Astrocyte of the spinal cord (primary cell): ENCODE measurements at regions not wholly inside any gene's neighbourhood (a gene's known extent, or its start where the extent isn't known, plus 50 kb on each side); places are given as distances from the start of the nearest gene placed in this dataset.

Experiments
- DNase-seq: peaks from one replicate; pipeline ENCODE4 v3.0.0; 2011; ENCODE audit warnings: low read depth, low spot score
- H3K4me3 ChIP-seq: 2 replicates; pipeline ENCODE4 v1.5.1; 2011; ENCODE audit warnings: low read depth, mild to moderate bottlenecking, low read length, moderate library complexity
- in situ Hi-C: cut with HindIII; loops from 2 replicates; pipeline ENCODE4 v1.10.0; 2017; ENCODE audit warnings: low sequenced_read_pairs
- TF ChIP-seq, protein P1 (sequence below): IDR thresholded peaks from 2 replicates; pipeline ENCODE4 v1.5.1; 2012; ENCODE audit warnings: low read depth, mild to moderate bottlenecking, low read length, inconsistent platforms

DNA sequence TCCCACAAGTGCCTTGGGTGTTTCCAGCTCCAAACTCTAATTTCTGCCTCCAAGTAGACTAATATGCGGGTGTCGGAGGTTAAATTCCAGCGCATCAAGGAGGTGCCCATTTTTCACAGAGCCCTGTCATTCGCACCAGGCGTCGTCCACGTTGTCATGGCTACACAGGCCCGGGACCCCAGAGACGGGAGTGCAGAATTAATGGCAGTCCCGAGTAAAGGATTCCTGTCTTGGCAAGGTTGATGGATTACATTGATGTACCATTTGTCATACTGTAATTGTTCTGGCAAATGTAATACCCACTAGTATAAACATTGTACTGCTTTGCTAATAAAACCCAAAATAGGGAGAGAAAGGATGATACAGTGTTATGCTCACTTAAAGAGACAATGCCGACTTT lies 222.9 kb upstream of the MYL2 start:
- in situ Hi-C loops = no loop called here

DNA sequence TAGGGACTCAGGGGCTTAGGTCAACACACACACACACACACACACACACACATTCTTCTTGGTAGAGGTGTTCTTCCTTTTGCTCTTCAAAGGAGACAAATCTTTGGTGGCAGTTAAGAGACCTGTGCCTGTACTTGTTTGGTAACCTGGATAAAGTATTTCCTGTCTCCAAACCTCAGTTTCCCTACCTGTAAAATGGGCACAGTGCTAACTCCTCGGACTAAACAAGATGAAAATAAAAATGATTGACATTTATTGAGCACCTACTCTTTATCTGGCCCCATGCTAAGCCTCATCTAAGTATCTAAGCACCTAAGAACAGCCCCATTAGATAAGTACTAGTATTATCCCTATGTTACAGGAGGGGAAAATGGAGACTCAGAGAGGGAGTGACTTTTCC lies 220.8 kb upstream of the MYL2 start:
- in situ Hi-C loops = no loop called here
- H3K4me3 ChIP-seq = no peak overlapping the region

More for the DNA sequence above, 222.9 kb upstream of the MYL2 start:
- TF ChIP-seq, protein P1, sequence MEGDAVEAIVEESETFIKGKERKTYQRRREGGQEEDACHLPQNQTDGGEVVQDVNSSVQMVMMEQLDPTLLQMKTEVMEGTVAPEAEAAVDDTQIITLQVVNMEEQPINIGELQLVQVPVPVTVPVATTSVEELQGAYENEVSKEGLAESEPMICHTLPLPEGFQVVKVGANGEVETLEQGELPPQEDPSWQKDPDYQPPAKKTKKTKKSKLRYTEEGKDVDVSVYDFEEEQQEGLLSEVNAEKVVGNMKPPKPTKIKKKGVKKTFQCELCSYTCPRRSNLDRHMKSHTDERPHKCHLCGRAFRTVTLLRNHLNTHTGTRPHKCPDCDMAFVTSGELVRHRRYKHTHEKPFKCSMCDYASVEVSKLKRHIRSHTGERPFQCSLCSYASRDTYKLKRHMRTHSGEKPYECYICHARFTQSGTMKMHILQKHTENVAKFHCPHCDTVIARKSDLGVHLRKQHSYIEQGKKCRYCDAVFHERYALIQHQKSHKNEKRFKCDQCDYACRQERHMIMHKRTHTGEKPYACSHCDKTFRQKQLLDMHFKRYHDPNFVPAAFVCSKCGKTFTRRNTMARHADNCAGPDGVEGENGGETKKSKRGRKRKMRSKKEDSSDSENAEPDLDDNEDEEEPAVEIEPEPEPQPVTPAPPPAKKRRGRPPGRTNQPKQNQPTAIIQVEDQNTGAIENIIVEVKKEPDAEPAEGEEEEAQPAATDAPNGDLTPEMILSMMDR = no peak
- H3K4me3 ChIP-seq = no peak overlapping the region
- no peak for DNase-seq

DNA sequence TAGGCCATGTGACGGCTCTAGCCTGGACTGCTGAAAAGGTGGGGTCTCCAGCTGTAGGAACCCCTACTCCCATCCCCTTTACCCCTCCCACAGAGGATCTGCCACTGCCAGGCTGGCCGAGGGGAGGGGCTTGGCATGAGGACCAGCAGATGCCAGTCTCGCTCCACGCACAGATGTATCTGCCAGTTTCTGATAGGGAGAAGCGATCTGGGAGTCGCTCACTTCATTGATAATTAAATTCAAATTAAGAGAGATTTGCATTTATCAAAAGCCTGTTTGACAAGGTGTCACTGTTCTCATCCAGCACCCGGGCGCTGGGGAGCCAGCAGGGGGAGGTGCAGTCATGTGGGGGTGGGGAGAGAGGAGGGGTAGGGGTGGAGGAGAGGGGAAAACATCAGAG lies 217.6 kb upstream of the MYL2 start:
- TF ChIP-seq, protein P1 = no peak
- no peak overlapping the region for H3K4me3 ChIP-seq
- in situ Hi-C loops = no loop called here
- no peak for DNase-seq

More for the DNA sequence above, 220.8 kb upstream of the MYL2 start:
- TF ChIP-seq, protein P1 = no peak
- DNase-seq = no peak

DNA sequence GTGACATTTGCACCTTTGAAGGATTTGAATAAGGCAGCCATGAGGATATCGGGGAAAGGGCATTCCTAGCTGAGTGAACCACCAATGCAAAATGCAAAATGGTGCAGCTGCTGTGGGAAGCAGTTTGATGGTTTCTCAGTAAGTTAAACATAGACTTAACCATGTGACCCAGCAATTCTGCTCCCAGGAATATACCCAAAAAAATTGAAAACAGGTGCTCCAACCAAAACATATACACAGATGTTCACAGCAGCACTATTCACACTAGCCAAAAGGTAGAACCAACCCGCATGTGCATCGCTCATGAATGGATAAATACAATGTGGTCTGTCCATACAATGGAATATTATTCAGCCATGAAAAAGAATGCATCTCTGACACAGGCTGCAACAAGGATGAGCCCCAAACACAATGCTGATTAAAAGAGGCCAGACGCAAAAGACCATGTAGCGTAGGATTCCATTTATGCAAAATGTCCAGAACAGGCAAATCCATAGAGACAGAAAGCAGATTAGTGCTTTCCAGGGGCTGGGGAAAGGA lies 215.0 kb upstream of the MYL2 start:
- TF ChIP-seq, protein P1 = no peak
- in situ Hi-C loops = no loop called here
- H3K4me3 ChIP-seq = no peak overlapping the region
- DNase-seq = no peak

- in situ Hi-C loops = no loop called here
- H3K4me3 ChIP-seq = no peak overlapping the region
- no peak for DNase-seq
- TF ChIP-seq, protein P1 = no peak
These were observed 210.0 kb upstream of the MYL2 start for GRCh38 chr12:111130336-111130735.

GRCh38 chr12:111129149-111129767 lies 208.9 kb upstream of the MYL2 start:
- no peak overlapping the region for H3K4me3 ChIP-seq
- DNase-seq = no peak
- in situ Hi-C loops = no loop called here
- TF ChIP-seq, protein P1 = no peak
